ENCODE measurements at regions not wholly inside any gene's neighbourhood (a gene's known extent, or its start where the extent isn't known, plus 50 kb on each side); places are given as distances from the start of the nearest gene placed in this dataset.

DNA sequence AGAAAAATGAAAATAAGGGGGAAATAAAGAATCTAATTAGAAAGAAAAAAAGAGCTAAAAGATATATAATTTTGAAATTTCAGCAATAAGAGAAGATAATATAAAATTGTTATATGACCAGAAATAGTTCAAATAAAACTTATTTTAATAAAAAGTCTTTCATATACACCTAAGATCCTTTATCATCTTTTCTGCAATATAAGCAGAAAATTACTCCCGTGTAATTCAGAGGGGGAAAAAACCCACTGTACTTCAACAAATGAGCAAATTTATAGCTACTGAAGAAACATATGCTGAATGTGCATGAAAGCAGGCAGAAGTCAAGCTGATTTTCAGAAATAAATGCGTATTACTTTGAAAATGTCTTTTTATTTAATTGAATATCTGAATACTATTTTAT lies 771.3 kb downstream of the FAT4 start:
- TF ChIP-seq, protein P1, sequence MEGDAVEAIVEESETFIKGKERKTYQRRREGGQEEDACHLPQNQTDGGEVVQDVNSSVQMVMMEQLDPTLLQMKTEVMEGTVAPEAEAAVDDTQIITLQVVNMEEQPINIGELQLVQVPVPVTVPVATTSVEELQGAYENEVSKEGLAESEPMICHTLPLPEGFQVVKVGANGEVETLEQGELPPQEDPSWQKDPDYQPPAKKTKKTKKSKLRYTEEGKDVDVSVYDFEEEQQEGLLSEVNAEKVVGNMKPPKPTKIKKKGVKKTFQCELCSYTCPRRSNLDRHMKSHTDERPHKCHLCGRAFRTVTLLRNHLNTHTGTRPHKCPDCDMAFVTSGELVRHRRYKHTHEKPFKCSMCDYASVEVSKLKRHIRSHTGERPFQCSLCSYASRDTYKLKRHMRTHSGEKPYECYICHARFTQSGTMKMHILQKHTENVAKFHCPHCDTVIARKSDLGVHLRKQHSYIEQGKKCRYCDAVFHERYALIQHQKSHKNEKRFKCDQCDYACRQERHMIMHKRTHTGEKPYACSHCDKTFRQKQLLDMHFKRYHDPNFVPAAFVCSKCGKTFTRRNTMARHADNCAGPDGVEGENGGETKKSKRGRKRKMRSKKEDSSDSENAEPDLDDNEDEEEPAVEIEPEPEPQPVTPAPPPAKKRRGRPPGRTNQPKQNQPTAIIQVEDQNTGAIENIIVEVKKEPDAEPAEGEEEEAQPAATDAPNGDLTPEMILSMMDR (IDR thresholded peaks at IDR 0.05) = no peak
- no peak for TF ChIP-seq POLR2A (IDR thresholded peaks at IDR 0.05)

Measured in lower leg skin (tissue), 3 donors.